HG03139 (cell line): ENCODE measurements at regions not wholly inside any gene's neighbourhood (a gene's known extent, or its start where the extent isn't known, plus 50 kb on each side); places are given as distances from the start of the nearest gene placed in this dataset.

Source experiments
- ATAC-seq: cut with Tn5 transposase; IDR thresholded peaks from one replicate; pipeline ENCODE4 v1.9.1; 2021; ENCODE audit not compliant: unreplicated experiment

- no peak for ATAC-seq
Observed at GRCh38 chr2:56099963-56100362, 83.8 kb upstream of the CCDC85A start.

GRCh38 chr2:56100791-56101312 is 82.9 kb upstream of the CCDC85A start:
- no peak for ATAC-seq

- ATAC-seq, result no peak
Observed at GRCh38 chr2:56102098-56102497, 81.7 kb upstream of the CCDC85A start.

GRCh38 chr2:56102866-56103265 is 80.9 kb upstream of the CCDC85A start:
- ATAC-seq, result no peak

GRCh38 chr2:56104962-56105361 is 78.8 kb upstream of the CCDC85A start:
- no peak for ATAC-seq

- no peak for ATAC-seq
Observed at GRCh38 chr2:56107502-56108220, 76.1 kb upstream of the CCDC85A start.

GRCh38 chr2:56108806-56109205 is 75.0 kb upstream of the CCDC85A start:
- no peak for ATAC-seq

GRCh38 chr2:56109994-56110393 is 73.8 kb upstream of the CCDC85A start:
- ATAC-seq, result no peak

- ATAC-seq, result no peak
Observed at GRCh38 chr2:56113382-56113975, 70.3 kb upstream of the CCDC85A start.

GRCh38 chr2:56117764-56118163 is 66.0 kb upstream of the CCDC85A start:
- no peak for ATAC-seq

- ATAC-seq, result no peak
Observed at GRCh38 chr2:56118474-56118873, 65.3 kb upstream of the CCDC85A start.

- no peak for ATAC-seq
Observed at GRCh38 chr2:56121995-56122394, 61.8 kb upstream of the CCDC85A start.

GRCh38 chr2:56123538-56123937 is 60.3 kb upstream of the CCDC85A start:
- no peak for ATAC-seq

- ATAC-seq, result no peak
Observed at GRCh38 chr2:56127010-56127409, 56.8 kb upstream of the CCDC85A start.

- ATAC-seq, result no peak
Observed at GRCh38 chr2:56127463-56128152, 56.2 kb upstream of the CCDC85A start.

- ATAC-seq, result no peak
Observed at GRCh38 chr2:56128235-56128634, 55.6 kb upstream of the CCDC85A start.

- no peak for ATAC-seq
Observed at GRCh38 chr2:56130463-56131070, 53.2 kb upstream of the CCDC85A start.

- no peak for ATAC-seq
Observed at GRCh38 chr2:56132138-56132537, 51.7 kb upstream of the CCDC85A start.

- ATAC-seq, result no peak
Observed at GRCh38 chr2:56133441-56133840, 50.3 kb upstream of the CCDC85A start.

- ATAC-seq, result no peak
Observed at GRCh38 chr2:56133931-56134629, 49.7 kb upstream of the CCDC85A start.
